GM19239 (cell line): ENCODE measurements at regions not wholly inside any gene's neighbourhood (a gene's known extent, or its start where the extent isn't known, plus 50 kb on each side); places are given as distances from the start of the nearest gene placed in this dataset.
"Not testable (repeated sequence)": the region's sequence is repeated elsewhere in the genome, so short reads cannot be mapped to it uniquely, and the experiment has no call there.

Source experiments
- DNase-seq: peaks from one replicate; pipeline ENCODE4 v3.0.0; 2011; ENCODE audit warnings: low spot score; ENCODE audit not compliant: insufficient read length
- FAIRE-seq: peaks from 2 replicates; lab custom pipeline; 2011; peaks lifted over from hg19 to GRCh38; lab: Jason Lieb, UNC

- FAIRE-seq (no peak), DNase-seq (no peak)
These were observed 134.9 kb downstream of the SAMD9 start for GRCh38 chr7:92982928-92983327.

- DNase-seq: no peak
These were observed 140.6 kb upstream of the CDK6 start for GRCh38 chr7:92976931-92977330.

GRCh38 chr7:92973974-92974373, 137.6 kb upstream of the CDK6 start:
- no peak for FAIRE-seq

More at GRCh38 chr7:92976931-92977330, 140.6 kb upstream of the CDK6 start:
- FAIRE-seq: no peak

GRCh38 chr7:92973293-92973731, 136.9 kb upstream of the CDK6 start:
- FAIRE-seq (no peak), DNase-seq (no peak)

More at GRCh38 chr7:92973974-92974373, 137.6 kb upstream of the CDK6 start:
- DNase-seq: no peak

GRCh38 chr7:92972441-92972840, 136.1 kb upstream of the CDK6 start:
- DNase-seq (no peak), FAIRE-seq (no peak)

GRCh38 chr7:92969061-92969460, 132.7 kb upstream of the CDK6 start:
- no peak for DNase-seq
- no peak for FAIRE-seq

GRCh38 chr7:92968502-92968901, 132.1 kb upstream of the CDK6 start:
- DNase-seq (no peak), FAIRE-seq (no peak)

- DNase-seq (no peak), FAIRE-seq (no peak)
These were observed 130.9 kb upstream of the CDK6 start for GRCh38 chr7:92967238-92967637.

GRCh38 chr7:92964141-92964540, 127.8 kb upstream of the CDK6 start:
- no peak for FAIRE-seq

GRCh38 chr7:92963566-92963965, 127.2 kb upstream of the CDK6 start:
- FAIRE-seq (no peak), DNase-seq (no peak)

More at GRCh38 chr7:92964141-92964540, 127.8 kb upstream of the CDK6 start:
- no peak for DNase-seq

GRCh38 chr7:92961961-92962360, 125.6 kb upstream of the CDK6 start:
- DNase-seq (no peak), FAIRE-seq (no peak)

GRCh38 chr7:92956575-92956974, 120.2 kb upstream of the CDK6 start:
- DNase-seq (no peak), FAIRE-seq (no peak)

GRCh38 chr7:92955081-92955480, 118.7 kb upstream of the CDK6 start:
- no peak for FAIRE-seq
- no peak for DNase-seq

GRCh38 chr7:92953657-92954056, 117.3 kb upstream of the CDK6 start:
- DNase-seq: no peak
- FAIRE-seq: no peak

- no peak for DNase-seq
- no peak for FAIRE-seq
These were observed 113.4 kb upstream of the CDK6 start for GRCh38 chr7:92949748-92950147.

GRCh38 chr7:92945840-92946239, 109.5 kb upstream of the CDK6 start:
- no peak for DNase-seq
- FAIRE-seq: no peak

- DNase-seq: no peak
- FAIRE-seq: no peak
These were observed 108.3 kb upstream of the CDK6 start for GRCh38 chr7:92944633-92945032.

GRCh38 chr7:92942706-92943105, 106.3 kb upstream of the CDK6 start:
- not testable (repeated sequence) for DNase-seq, FAIRE-seq

GRCh38 chr7:92939666-92940360, 103.4 kb upstream of the CDK6 start:
- FAIRE-seq (no peak), DNase-seq (no peak)

GRCh38 chr7:92934096-92934495, 97.7 kb upstream of the CDK6 start:
- DNase-seq: no peak

GRCh38 chr7:92932450-92932849, 96.1 kb upstream of the CDK6 start:
- FAIRE-seq (no peak), DNase-seq (no peak)

More at GRCh38 chr7:92934096-92934495, 97.7 kb upstream of the CDK6 start:
- FAIRE-seq: no peak

GRCh38 chr7:92930404-92930803, 94.0 kb upstream of the CDK6 start:
- FAIRE-seq (no peak), DNase-seq (no peak)
